ENCODE measurements at regions not wholly inside any gene's neighbourhood (a gene's known extent, or its start where the extent isn't known, plus 50 kb on each side); places are given as distances from the start of the nearest gene placed in this dataset.

DNA sequence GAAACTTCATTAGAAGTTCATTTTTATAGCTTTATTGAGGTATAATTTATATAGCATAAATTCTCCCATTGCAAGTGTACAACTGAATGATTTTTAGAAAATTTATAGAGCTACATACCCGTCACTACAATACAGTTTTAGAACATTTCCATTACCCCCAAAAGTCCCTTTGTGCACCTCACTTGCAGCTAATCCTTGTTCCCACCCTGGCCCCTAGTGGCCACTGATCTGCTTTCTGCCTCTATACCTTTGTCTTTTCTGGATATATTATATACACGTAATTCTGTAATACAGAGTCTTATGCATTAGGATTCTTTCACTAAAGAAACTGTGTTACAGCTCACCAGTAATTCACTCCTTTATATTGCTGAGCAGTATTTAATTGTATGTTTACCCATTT, 145.1 kb upstream of the DIO2 start:
- TF ChIP-seq, protein P1, sequence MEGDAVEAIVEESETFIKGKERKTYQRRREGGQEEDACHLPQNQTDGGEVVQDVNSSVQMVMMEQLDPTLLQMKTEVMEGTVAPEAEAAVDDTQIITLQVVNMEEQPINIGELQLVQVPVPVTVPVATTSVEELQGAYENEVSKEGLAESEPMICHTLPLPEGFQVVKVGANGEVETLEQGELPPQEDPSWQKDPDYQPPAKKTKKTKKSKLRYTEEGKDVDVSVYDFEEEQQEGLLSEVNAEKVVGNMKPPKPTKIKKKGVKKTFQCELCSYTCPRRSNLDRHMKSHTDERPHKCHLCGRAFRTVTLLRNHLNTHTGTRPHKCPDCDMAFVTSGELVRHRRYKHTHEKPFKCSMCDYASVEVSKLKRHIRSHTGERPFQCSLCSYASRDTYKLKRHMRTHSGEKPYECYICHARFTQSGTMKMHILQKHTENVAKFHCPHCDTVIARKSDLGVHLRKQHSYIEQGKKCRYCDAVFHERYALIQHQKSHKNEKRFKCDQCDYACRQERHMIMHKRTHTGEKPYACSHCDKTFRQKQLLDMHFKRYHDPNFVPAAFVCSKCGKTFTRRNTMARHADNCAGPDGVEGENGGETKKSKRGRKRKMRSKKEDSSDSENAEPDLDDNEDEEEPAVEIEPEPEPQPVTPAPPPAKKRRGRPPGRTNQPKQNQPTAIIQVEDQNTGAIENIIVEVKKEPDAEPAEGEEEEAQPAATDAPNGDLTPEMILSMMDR (conservative IDR thresholded peaks at IDR 0.05; ENCODE audit: low read depth, low read length) = peak; percentile 91
- peak; percentile 74 for DNase-seq (ENCODE audit: low read depth)
- H3K4me3 ChIP-seq (ENCODE audit: low read depth, low read length) = no peak overlapping the region

DNA sequence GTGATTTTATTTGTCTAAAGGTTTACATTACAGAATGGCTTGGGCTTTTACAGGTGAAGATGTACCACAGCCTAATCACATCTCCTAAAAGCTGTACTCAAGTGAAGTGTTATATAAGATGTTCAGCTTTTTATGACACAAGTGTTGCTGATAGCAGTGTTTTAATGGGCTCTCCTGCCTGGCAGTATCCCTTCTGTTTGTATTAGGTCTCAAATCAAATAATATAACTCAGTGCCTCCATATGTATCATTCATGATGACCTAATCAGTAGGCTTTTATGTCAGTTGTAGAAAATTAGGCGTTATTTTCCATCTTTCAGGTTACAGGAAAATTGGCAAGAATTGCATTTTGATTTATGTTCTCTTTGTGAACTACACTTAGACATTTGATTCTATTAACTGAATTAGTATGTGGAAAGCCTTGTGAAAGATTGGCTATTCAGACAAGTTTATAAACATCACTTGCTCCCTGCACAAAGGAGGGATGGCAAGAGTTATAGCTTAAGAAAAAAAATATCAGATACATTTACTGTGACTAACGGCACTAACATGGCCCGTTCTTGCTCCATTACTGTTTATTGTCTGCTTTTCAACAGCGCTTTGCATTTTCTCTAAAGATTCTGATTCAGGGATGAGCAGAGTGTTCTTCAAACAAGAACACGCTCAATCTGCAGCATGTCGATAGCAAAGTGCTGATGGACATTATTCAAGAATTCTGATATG, 143.7 kb upstream of the DIO2 start:
- TF ChIP-seq, protein P1 (conservative IDR thresholded peaks at IDR 0.05; ENCODE audit: low read depth, low read length) = no peak
- no peak overlapping the region for H3K4me3 ChIP-seq (ENCODE audit: low read depth, low read length)
- no peak for DNase-seq (ENCODE audit: low read depth)

DNA sequence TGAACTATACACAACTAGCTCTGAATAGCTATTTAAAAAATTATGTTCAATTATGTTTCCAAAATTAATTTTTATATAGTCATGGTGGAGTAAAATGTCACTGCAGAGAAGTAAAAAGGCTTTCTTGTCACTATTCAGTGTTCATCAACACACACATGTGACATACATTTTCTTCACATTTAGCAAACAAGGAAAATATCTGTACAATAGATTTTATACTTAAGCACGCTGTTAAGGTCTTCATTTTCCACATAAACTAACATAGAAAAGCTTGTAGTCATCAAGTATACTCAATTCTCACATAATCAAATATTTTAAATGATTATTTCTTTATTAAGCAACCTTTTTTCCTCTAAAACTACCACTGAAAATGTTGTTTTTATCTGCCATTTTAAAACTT, 141.2 kb upstream of the DIO2 start:
- H3K4me3 ChIP-seq (ENCODE audit: low read depth, low read length) = no peak overlapping the region
- DNase-seq (ENCODE audit: low read depth) = no peak
- TF ChIP-seq, protein P1 (conservative IDR thresholded peaks at IDR 0.05; ENCODE audit: low read depth, low read length) = no peak

DNA sequence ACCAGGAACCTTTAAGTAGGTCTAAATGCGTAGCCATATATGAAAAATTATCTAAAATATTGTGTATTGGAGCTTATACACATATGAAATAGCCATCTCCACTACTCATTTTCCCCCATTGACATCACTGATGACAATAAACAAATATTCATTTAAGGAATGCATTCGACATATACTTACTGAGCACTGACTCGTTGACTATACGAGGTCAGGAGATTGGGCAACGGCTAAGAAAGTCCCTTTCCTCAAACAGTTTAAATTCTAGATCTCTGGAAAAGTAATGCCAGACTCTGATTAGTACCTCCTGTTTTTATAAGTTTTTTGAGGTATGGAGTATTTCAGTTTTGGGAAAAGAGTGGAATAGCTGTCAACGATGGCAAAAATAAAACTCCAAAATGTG, 139.4 kb upstream of the DIO2 start:
- DNase-seq (ENCODE audit: low read depth) = peak; percentile 13
- H3K4me3 ChIP-seq (ENCODE audit: low read depth, low read length) = no peak overlapping the region
- TF ChIP-seq, protein P1 (conservative IDR thresholded peaks at IDR 0.05; ENCODE audit: low read depth, low read length) = no peak

DNA sequence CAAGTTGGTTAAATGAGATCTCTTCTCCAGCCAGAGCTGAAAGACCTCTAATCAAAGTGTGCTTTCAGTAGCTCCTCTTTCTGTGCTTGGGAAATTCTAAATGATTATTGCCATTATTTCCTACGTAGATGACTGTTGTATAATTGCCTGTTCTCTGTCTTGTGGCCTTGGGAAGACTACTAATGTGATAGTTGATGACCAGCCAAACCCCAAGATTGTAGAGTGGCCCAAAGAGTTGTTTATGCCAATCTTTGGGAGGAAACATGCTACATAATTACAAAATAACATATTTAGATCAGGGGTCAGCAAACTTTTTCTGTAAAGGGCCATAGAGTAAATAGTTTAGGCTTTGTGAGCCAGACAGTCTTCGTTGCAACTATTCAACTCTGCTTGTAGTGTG, 135.1 kb upstream of the DIO2 start:
- TF ChIP-seq, protein P1 (conservative IDR thresholded peaks at IDR 0.05; ENCODE audit: low read depth, low read length) = no peak
- no peak for DNase-seq (ENCODE audit: low read depth)
- no peak overlapping the region for H3K4me3 ChIP-seq (ENCODE audit: low read depth, low read length)

DNA sequence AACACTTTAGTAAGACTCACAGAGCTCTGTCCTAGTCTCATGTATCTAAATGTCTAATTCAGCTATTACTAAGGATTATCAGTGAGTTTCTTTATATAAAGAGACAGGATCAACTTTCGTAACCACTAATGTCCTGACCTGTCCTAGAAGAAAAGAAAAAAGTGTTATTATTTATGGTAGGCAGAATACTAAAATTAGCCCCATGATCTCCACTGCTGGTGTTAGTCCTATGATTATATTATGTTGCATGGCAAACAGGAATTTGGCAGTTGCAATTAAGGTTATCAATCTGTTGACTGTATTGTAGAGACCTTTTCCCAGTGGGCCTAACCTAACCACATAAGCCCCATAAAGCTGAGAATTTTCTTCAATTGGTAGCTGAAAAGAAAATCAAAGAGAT, 132.9 kb upstream of the DIO2 start:
- no peak overlapping the region for H3K4me3 ChIP-seq (ENCODE audit: low read depth, low read length)
- DNase-seq (ENCODE audit: low read depth) = no peak
- TF ChIP-seq, protein P1 (conservative IDR thresholded peaks at IDR 0.05; ENCODE audit: low read depth, low read length) = no peak

DNA sequence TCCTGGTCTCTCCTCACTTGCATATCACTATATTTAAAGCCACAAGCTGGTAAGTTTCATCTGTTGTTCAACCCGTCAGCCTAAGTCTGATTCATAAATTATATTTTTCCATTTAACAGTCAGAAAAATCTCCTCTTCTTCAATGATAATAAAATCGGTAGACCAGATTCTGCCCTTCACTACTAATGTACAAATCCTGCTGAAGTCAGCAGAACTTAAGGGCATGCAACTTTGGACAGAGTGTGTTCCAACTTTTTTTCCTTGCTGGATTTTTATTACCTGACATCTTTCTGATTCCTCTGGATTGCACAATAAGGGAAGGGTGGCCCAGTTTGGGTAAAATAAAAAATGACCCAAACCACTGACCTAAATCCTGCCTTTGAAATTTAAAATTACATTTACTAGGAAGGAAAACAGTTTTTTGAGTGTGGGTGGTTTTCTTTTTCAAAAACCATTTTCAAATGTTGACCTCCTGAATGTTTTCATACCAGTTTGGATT, 125.4 kb upstream of the DIO2 start:
- H3K4me3 ChIP-seq (ENCODE audit: low read depth, low read length) = no peak overlapping the region
- TF ChIP-seq, protein P1 (conservative IDR thresholded peaks at IDR 0.05; ENCODE audit: low read depth, low read length) = no peak
- DNase-seq (ENCODE audit: low read depth) = no peak
